DND-41 (cell line): ENCODE measurements at regions not wholly inside any gene's neighbourhood (a gene's known extent, or its start where the extent isn't known, plus 50 kb on each side); places are given as distances from the start of the nearest gene placed in this dataset.

Experiments
- ATAC-seq: fragments of 200-7000 bp; cut with Tn5 transposase; 3 replicates; pipeline ENCODE4 v1.9.1; 2021; ENCODE audit warnings: low read depth; ENCODE audit not compliant: insufficient read depth
- DNase-seq: peaks from one replicate; pipeline ENCODE4 v3.0.0-alpha.2; 2020
- H2AFZ ChIP-seq: 2 replicates; pipeline ENCODE4 v1.6.0; 2012; ENCODE audit warnings: low read depth, low read length
- H3K27ac ChIP-seq: 2 replicates; pipeline ENCODE4 v1.5.1; 2012; ENCODE audit warnings: low read length, inconsistent platforms
- H3K27me3 ChIP-seq: fragments of 200-600 bp; sonication (generic); 2 replicates; pipeline ENCODE4 v1.6.0; 2012; ENCODE audit warnings: low read length, mild to moderate bottlenecking, inconsistent platforms; ENCODE audit not compliant: insufficient read depth, poor library complexity
- H3K36me3 ChIP-seq: 2 replicates; pipeline ENCODE4 v1.5.1; 2012; ENCODE audit warnings: low read length, inconsistent platforms; ENCODE audit not compliant: insufficient read depth
- H3K4me1 ChIP-seq: 2 replicates; pipeline ENCODE4 v1.5.1; 2012; ENCODE audit warnings: mild to moderate bottlenecking, low read length; ENCODE audit not compliant: insufficient read depth
- H3K4me2 ChIP-seq: 2 replicates; pipeline ENCODE4 v1.6.0; 2012; ENCODE audit warnings: mild to moderate bottlenecking, moderate library complexity, low read length, inconsistent platforms; ENCODE audit not compliant: insufficient read depth
- H3K4me3 ChIP-seq, 2 experiments: fragments of 200-600 bp in 1 of 2; shearing (Covaris generic) in 1 of 2; 2 replicates each; pipeline ENCODE4 v1.5.1; 2012 to 2016; ENCODE audit warnings: inconsistent platforms in 2 of 2, low read length in 2 of 2, mild to moderate bottlenecking in 2 of 2, low read depth in 1 of 2, moderate library complexity in 1 of 2
- H3K79me2 ChIP-seq: 2 replicates; pipeline ENCODE4 v1.6.0; 2012; ENCODE audit warnings: low read length, inconsistent platforms; ENCODE audit not compliant: insufficient read depth
- H3K9ac ChIP-seq: 2 replicates; pipeline ENCODE4 v1.6.0; 2012; ENCODE audit warnings: low read depth, mild to moderate bottlenecking, inconsistent platforms, low read length, moderate library complexity
- H3K9me3 ChIP-seq: 2 replicates; pipeline ENCODE4 v1.5.1; 2012; ENCODE audit warnings: low read length, moderate library complexity, mild to moderate bottlenecking, inconsistent platforms; ENCODE audit not compliant: insufficient read depth, severe bottlenecking
- H4K20me1 ChIP-seq: 2 replicates; pipeline ENCODE4 v1.6.0; 2012; ENCODE audit warnings: low read length; ENCODE audit not compliant: insufficient read depth
- EZH2 ChIP-seq: IDR thresholded peaks from 3 replicates; pipeline ENCODE4 v1.6.1; 2012; ENCODE audit warnings: borderline replicate concordance, low read depth, mild to moderate bottlenecking, moderate library complexity, low read length, inconsistent platforms; ENCODE audit not compliant: severe bottlenecking
- TF ChIP-seq, protein P1 (sequence below): IDR thresholded peaks from 2 replicates; pipeline ENCODE4 v1.5.1; 2012; ENCODE audit warnings: borderline replicate concordance, low read length, moderate library complexity, mild to moderate bottlenecking; ENCODE audit not compliant: poor library complexity, severe bottlenecking; ENCODE audit errors: extremely low read depth

DNA sequence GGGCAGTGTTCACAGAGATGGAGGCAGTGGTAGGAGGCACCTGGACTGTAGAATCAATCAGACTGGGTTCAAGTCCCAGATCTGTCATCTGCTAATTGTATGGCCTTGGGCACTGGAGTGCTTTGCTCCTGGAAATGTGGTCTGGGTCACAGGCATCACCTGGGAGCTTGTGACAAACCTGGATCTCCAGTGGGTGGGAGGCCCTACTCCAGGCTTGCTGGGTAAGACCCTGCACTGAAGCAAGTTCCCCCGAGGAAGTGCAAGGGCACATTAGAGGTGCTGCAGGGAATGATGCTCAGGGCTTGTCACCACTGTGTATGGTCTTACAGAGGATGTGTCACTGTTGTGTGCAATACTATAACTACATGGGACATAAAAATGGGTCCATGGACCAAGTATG, 220.5 kb upstream of the ID2 start:
- TF ChIP-seq, protein P1, sequence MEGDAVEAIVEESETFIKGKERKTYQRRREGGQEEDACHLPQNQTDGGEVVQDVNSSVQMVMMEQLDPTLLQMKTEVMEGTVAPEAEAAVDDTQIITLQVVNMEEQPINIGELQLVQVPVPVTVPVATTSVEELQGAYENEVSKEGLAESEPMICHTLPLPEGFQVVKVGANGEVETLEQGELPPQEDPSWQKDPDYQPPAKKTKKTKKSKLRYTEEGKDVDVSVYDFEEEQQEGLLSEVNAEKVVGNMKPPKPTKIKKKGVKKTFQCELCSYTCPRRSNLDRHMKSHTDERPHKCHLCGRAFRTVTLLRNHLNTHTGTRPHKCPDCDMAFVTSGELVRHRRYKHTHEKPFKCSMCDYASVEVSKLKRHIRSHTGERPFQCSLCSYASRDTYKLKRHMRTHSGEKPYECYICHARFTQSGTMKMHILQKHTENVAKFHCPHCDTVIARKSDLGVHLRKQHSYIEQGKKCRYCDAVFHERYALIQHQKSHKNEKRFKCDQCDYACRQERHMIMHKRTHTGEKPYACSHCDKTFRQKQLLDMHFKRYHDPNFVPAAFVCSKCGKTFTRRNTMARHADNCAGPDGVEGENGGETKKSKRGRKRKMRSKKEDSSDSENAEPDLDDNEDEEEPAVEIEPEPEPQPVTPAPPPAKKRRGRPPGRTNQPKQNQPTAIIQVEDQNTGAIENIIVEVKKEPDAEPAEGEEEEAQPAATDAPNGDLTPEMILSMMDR = no peak
- no peak for TF ChIP-seq EZH2
- no peak overlapping the region for H3K27ac ChIP-seq
- H3K9me3 ChIP-seq = no peaks in the 10 kb centered on the region
- no peak overlapping the region for H3K4me3 ChIP-seq
- no peaks in the 10 kb centered on the region for H3K79me2 ChIP-seq
- DNase-seq (no peak), ATAC-seq (no peak)
- no peaks in the 10 kb centered on the region for H4K20me1 ChIP-seq
- H3K4me2 ChIP-seq = no peak overlapping the region
- H3K4me1 ChIP-seq = peaks cover 10% of the 10 kb centered on the region
- no peaks in the 10 kb centered on the region for H3K27me3 ChIP-seq
- H3K9ac ChIP-seq = no peak overlapping the region
- H2AFZ ChIP-seq = no peak overlapping the region
- no peaks in the 10 kb centered on the region for H3K36me3 ChIP-seq

DNA sequence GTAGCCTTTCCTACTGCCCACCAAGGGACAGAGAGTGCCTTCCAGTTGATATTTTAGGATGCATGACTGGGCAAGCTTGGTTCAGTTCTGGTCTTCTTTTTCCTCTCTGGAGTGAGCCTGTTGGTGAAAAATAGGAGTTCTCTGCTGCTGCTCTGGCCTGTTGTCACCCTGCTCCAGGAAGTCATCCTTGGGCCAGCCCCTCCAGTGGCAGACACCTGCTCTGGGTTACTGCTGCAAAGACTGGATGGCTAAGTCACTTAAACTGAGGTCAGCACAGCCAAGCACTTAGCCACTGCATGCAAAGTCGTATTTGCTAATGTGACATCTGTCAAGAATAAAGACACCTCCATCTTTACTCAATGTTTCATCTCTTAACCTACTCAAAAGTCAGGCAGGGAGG, 219.6 kb upstream of the ID2 start:
- DNase-seq = no peak
- no peak overlapping the region for H3K4me3 ChIP-seq

DNA sequence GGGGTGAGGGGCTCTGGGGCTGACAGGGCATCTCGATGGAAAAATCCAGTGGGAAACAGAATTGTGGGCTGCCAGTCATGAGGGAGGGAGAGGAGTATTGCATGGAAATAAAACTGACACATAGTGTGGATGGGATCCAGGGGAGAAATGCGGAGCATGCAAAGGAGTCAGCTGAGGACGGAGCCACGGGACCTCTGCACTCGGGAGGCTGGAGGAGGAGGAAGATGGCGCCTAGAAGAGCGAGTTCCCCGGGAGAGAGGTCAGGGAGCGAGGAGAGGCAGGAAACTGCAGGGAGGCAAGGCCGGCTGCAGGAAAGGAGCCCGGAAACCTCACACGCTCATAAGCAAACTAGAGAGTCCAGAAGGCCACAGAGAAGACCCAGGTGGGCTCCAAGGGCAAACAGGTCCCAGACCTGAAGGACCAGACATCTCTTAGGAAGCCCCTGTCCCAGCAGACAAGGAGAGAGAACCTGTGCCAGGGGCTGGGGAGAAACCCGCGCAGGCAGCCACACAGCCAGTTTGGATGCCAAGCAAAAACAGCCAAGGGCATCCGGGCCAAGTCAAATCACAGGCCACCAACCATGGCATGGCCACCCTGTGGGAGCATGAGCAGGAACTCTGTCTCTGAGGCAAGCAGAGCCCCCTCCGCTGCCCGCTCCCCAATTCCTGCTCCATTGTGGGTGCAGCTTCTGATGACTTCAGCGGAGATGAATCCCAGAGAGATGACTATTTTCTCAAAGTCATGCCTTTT, 218.8 kb upstream of the ID2 start:
- Histone ChIP-seq H3K4me3 (no peak overlapping the region), H3K36me3 (no peaks in the 10 kb centered on the region), H4K20me1 (no peaks in the 10 kb centered on the region), H3K79me2 (no peaks in the 10 kb centered on the region), H2AFZ (no peak overlapping the region), H3K9me3 (no peaks in the 10 kb centered on the region), H3K4me2 (no peak overlapping the region), H3K27ac (no peak overlapping the region), H3K27me3 (no peaks in the 10 kb centered on the region), H3K4me1 (0 out of 2 replicates have a peak, but pooled peaks cover 4% of the 10 kb centered on the region), H3K9ac (no peak overlapping the region)
- DNase-seq = no peak
- TF ChIP-seq EZH2 = no peak
- TF ChIP-seq, protein P1 = no peak
- no peak for ATAC-seq

More for the DNA sequence above, 219.6 kb upstream of the ID2 start:
- H3K27me3 ChIP-seq = no peaks in the 10 kb centered on the region
- 0 out of 2 replicates have a peak, but pooled peaks cover 4% of the 10 kb centered on the region for H3K4me1 ChIP-seq
- ATAC-seq = peak; percentile 58
- H3K27ac ChIP-seq = no peak overlapping the region
- no peak overlapping the region for H3K4me2 ChIP-seq
- H3K36me3 ChIP-seq = no peaks in the 10 kb centered on the region
- no peaks in the 10 kb centered on the region for H4K20me1 ChIP-seq
- H2AFZ ChIP-seq = no peak overlapping the region
- TF ChIP-seq, protein P1 = no peak
- no peak for TF ChIP-seq EZH2
- H3K9ac ChIP-seq = no peak overlapping the region
- H3K79me2 ChIP-seq = no peaks in the 10 kb centered on the region
- H3K9me3 ChIP-seq = no peaks in the 10 kb centered on the region
